ENCODE measurements at regions not wholly inside any gene's neighbourhood (a gene's known extent, or its start where the extent isn't known, plus 50 kb on each side); places are given as distances from the start of the nearest gene placed in this dataset.

DNA sequence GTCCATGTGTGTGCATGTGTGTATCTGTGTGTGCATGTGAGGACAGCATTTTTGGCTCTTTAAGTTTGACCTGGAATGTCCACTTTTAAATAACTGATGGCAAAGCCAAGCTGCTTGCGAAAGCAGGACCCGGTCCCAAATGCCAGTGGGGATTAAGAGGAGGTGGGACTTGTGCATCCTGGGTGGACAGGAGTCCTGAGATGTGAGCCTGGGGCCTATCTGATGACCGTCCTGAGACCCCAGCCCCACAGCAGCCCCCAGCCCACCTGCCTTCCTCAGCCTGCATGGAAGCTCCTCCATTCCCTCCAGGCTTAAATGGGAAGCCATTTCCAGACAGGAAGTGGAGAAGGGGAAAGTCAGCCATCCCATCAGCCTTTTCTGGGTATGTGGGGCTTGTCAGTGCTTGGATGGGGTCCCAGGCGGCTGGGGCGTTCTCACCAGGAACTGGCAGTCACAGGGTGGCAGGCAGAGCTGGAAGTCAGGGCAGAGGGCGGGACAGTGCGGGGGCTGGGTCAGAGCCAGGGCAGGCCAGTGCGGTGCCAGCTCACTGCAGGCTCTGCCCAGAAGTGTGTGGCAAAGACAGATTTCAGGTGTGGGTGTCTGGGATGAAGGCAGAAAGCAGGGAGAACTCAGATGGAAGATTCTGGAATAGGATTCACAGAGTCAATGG lies 117.8 kb downstream of the ACKR3 start:
- Histone ChIP-seq H3K4me1 (ENCODE audit: insufficient read depth, insufficient read length) (peaks cover 3% of the 10 kb centered on the region), H3K9ac (ENCODE audit: insufficient read length, low read depth) (no peak overlapping the region), H3K4me3 (ENCODE audit: insufficient read length, low read depth) (no peak overlapping the region), H3K27me3 (ENCODE audit: insufficient read depth, insufficient read length) (no peaks in the 10 kb centered on the region), H3K9me3 (ENCODE audit: insufficient read depth, low read length) (no peaks in the 10 kb centered on the region), H3K36me3 (ENCODE audit: insufficient read depth, insufficient read length, low read length) (no peaks in the 10 kb centered on the region)
- no peak for DNase-seq (ENCODE audit: low read depth, low spot score)
- no peak for TF ChIP-seq ZNF274 (IDR thresholded peaks at IDR 0.05; ENCODE audit: low read depth, low read length)
- no peak for TF ChIP-seq YY1 (IDR thresholded peaks at IDR 0.05; ENCODE audit: insufficient read depth, insufficient read length)
- no peak for TF ChIP-seq SUZ12 (IDR thresholded peaks at IDR 0.05; ENCODE audit: extremely low read depth, insufficient read depth, insufficient read length)

DNA sequence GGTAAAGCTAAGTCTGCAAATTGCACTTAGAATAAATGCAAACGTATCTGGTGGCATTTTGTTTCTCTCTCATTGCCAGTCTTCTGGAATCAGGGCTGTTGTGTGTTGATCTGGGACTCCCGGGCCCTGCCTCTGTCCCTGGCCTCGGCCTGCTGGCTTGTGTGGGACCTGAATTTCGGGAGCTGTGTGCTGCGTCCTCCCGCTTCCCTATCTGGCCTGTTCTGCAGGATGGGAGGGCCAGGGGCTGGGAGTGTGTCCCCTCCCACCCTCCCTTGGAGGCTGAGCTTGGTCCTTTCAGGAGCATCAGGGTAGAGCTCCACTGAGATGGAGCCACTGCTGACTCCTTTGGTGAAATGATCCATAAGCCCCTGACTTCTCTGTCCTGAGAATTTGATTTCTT lies 118.5 kb downstream of the ACKR3 start:
- TF ChIP-seq ZNF274 (IDR thresholded peaks at IDR 0.05; ENCODE audit: low read depth, low read length) (no peak), YY1 (IDR thresholded peaks at IDR 0.05; ENCODE audit: insufficient read depth, insufficient read length) (no peak), SUZ12 (IDR thresholded peaks at IDR 0.05; ENCODE audit: extremely low read depth, insufficient read depth, insufficient read length) (no peak)
- Histone ChIP-seq H3K36me3 (ENCODE audit: insufficient read depth, insufficient read length, low read length) (no peaks in the 10 kb centered on the region), H3K4me3 (ENCODE audit: insufficient read length, low read depth) (no peak overlapping the region), H3K27me3 (ENCODE audit: insufficient read depth, insufficient read length) (no peaks in the 10 kb centered on the region), H3K4me1 (ENCODE audit: insufficient read depth, insufficient read length) (peaks cover 5% of the 10 kb centered on the region), H3K9me3 (ENCODE audit: insufficient read depth, low read length) (no peaks in the 10 kb centered on the region), H3K9ac (ENCODE audit: insufficient read length, low read depth) (no peak overlapping the region)
- DNase-seq (ENCODE audit: low read depth, low spot score) = no peak

DNA sequence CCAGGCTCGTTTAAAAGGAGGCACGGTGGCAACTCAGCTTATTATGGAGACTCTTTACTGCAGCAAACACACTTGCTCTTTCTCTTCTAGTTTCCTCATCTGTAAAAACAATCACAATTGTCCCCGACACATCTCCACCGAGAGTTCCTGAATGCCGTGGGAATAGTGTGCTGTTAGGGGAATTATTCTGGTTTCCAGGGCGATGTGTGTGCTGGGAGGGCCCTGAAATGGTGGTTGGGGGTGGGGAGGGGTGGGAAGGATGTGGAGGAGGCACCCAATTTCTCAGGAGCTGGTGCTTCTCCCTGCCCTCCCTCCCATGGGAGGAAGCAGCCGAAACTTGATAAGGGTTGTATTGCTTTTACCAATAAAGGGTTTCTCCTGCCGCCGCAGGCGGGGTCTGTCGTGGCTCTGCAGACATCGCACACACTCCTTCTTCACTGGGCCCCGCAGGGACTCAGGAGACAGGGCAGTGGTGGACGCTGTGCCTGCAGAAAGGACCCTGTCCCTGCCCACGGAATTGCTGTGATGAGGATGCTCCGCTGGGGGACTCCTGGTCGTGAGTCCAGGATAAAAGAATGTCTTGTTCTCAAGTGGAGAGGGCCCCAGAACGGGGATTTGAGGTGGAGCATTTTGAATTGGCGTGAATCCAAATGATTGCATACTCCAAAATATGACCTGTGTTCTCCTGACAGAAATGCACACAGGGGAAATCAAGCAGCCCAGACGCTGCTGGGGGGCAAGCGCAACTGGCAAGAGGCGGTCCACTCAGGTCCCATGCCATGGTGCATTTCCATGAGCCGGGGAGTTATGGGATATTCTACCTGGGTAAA lies 119.2 kb downstream of the ACKR3 start:
- H3K4me3 ChIP-seq (ENCODE audit: insufficient read length, low read depth) = no peak overlapping the region
- TF ChIP-seq YY1 (IDR thresholded peaks at IDR 0.05; ENCODE audit: insufficient read depth, insufficient read length) (no peak), SUZ12 (IDR thresholded peaks at IDR 0.05; ENCODE audit: extremely low read depth, insufficient read depth, insufficient read length) (no peak), ZNF274 (IDR thresholded peaks at IDR 0.05; ENCODE audit: low read depth, low read length) (no peak)
- H3K9ac ChIP-seq (ENCODE audit: insufficient read length, low read depth) = no peak overlapping the region
- DNase-seq (ENCODE audit: low read depth, low spot score) = no peak
- peaks cover 5% of the 10 kb centered on the region for H3K4me1 ChIP-seq (ENCODE audit: insufficient read depth, insufficient read length)
- H3K27me3 ChIP-seq (ENCODE audit: insufficient read depth, insufficient read length) = no peaks in the 10 kb centered on the region
- no peaks in the 10 kb centered on the region for H3K36me3 ChIP-seq (ENCODE audit: insufficient read depth, insufficient read length, low read length)
- H3K9me3 ChIP-seq (ENCODE audit: insufficient read depth, low read length) = no peaks in the 10 kb centered on the region

DNA sequence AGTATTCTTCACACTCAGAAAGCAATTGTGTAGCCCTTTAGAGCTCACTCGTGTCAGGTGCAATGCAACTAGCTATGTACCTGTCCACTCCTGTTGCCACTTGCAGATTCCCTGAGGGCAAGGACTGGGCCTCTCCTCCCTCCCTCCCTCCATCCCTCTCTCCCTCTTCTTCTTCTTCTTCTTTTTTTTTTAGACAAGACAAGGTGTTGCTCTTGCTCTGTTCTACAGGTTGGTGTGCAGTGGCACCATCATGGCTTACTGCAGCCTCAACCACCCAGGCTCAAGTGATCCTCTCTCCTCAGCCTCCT lies 119.7 kb downstream of the ACKR3 start:
- Histone ChIP-seq H3K4me3 (ENCODE audit: insufficient read length, low read depth) (no peak overlapping the region), H3K9ac (ENCODE audit: insufficient read length, low read depth) (no peak overlapping the region), H3K27me3 (ENCODE audit: insufficient read depth, insufficient read length) (no peaks in the 10 kb centered on the region), H3K9me3 (ENCODE audit: insufficient read depth, low read length) (no peaks in the 10 kb centered on the region), H3K36me3 (ENCODE audit: insufficient read depth, insufficient read length, low read length) (no peaks in the 10 kb centered on the region), H3K4me1 (ENCODE audit: insufficient read depth, insufficient read length) (peaks cover 7% of the 10 kb centered on the region)
- TF ChIP-seq SUZ12 (IDR thresholded peaks at IDR 0.05; ENCODE audit: extremely low read depth, insufficient read depth, insufficient read length) = no peak
- no peak for TF ChIP-seq YY1 (IDR thresholded peaks at IDR 0.05; ENCODE audit: insufficient read depth, insufficient read length)
- no peak for TF ChIP-seq ZNF274 (IDR thresholded peaks at IDR 0.05; ENCODE audit: low read depth, low read length)
- DNase-seq (ENCODE audit: low read depth, low spot score) = no peak

DNA sequence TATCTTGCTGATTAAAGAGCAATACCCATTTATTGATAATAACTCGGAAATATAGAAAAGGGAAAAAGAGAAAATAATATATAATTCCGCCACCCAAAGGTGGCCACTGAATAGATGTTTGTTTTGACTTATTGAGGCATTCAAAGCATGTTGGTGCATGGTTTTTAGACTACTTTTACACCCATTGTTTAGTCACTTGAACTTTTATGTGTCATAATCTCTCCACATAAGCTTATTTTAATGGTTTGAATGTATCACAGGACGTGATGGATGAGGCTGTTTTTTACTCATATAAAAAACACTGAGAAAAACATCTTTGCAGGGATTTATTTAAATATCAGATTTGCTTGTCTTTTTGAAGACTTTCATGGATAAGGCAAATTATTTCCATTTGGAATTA lies 120.4 kb downstream of the ACKR3 start:
- TF ChIP-seq YY1 (IDR thresholded peaks at IDR 0.05; ENCODE audit: insufficient read depth, insufficient read length) (no peak), ZNF274 (IDR thresholded peaks at IDR 0.05; ENCODE audit: low read depth, low read length) (no peak), SUZ12 (IDR thresholded peaks at IDR 0.05; ENCODE audit: extremely low read depth, insufficient read depth, insufficient read length) (no peak)
- Histone ChIP-seq H3K4me1 (ENCODE audit: insufficient read depth, insufficient read length) (peaks cover 10% of the 10 kb centered on the region), H3K9me3 (ENCODE audit: insufficient read depth, low read length) (no peaks in the 10 kb centered on the region), H3K4me3 (ENCODE audit: insufficient read length, low read depth) (no peak overlapping the region), H3K9ac (ENCODE audit: insufficient read length, low read depth) (no peak overlapping the region), H3K27me3 (ENCODE audit: insufficient read depth, insufficient read length) (no peaks in the 10 kb centered on the region), H3K36me3 (ENCODE audit: insufficient read depth, insufficient read length, low read length) (no peaks in the 10 kb centered on the region)
- DNase-seq (ENCODE audit: low read depth, low spot score) = no peak

DNA sequence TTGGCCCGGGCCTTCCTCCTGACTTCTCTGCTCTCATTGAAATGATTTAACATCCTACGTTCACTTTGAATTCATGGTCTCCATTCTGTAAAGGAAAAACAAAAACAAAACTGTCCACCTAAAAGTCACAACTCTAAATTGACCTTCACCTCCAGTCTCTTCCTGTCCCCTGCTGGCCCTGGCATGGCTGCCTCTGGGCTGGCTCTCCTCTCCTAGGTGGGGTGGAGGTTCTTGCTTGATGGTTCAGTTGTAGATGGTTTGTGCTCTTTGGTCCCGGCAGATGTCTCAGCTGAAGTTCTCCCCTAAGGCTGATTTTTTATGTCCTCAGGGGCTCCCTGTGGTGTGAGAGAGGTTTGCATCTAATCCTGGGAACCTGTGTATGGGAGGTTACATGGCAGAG lies 121.1 kb downstream of the ACKR3 start:
- TF ChIP-seq YY1 (IDR thresholded peaks at IDR 0.05; ENCODE audit: insufficient read depth, insufficient read length) (no peak), SUZ12 (IDR thresholded peaks at IDR 0.05; ENCODE audit: extremely low read depth, insufficient read depth, insufficient read length) (no peak), ZNF274 (IDR thresholded peaks at IDR 0.05; ENCODE audit: low read depth, low read length) (no peak)
- Histone ChIP-seq H3K36me3 (ENCODE audit: insufficient read depth, insufficient read length, low read length) (no peaks in the 10 kb centered on the region), H3K4me3 (ENCODE audit: insufficient read length, low read depth) (no peak overlapping the region), H3K9ac (ENCODE audit: insufficient read length, low read depth) (no peak overlapping the region), H3K4me1 (ENCODE audit: insufficient read depth, insufficient read length) (peaks cover 10% of the 10 kb centered on the region), H3K9me3 (ENCODE audit: insufficient read depth, low read length) (no peaks in the 10 kb centered on the region), H3K27me3 (ENCODE audit: insufficient read depth, insufficient read length) (no peaks in the 10 kb centered on the region)
- DNase-seq (ENCODE audit: low read depth, low spot score) = no peak

DNA sequence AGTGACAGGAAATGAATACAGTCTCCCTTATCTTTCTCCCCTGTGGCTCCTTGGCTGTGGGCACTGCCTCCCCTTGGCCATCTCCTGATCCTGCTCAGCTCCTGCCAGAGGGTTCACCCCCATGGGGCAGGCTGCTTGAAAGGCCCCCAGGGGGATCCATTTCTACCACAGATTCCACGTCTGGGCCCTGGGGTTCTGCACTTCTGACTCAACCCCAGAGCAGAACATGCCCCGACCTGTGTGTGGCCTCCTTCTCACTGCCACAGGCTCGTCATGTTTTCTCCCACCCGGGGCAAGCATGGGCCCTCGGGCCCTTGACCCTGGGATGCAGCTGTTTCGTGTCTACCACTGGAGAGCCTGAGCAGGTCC lies 122.2 kb downstream of the ACKR3 start:
- H3K4me3 ChIP-seq (ENCODE audit: insufficient read length, low read depth) = no peak overlapping the region
- no peaks in the 10 kb centered on the region for H3K9me3 ChIP-seq (ENCODE audit: insufficient read depth, low read length)
- no peak for DNase-seq (ENCODE audit: low read depth, low spot score)
- H3K9ac ChIP-seq (ENCODE audit: insufficient read length, low read depth) = no peak overlapping the region
- H3K27me3 ChIP-seq (ENCODE audit: insufficient read depth, insufficient read length) = no peaks in the 10 kb centered on the region
- peaks cover 7% of the 10 kb centered on the region for H3K4me1 ChIP-seq (ENCODE audit: insufficient read depth, insufficient read length)
- H3K36me3 ChIP-seq (ENCODE audit: insufficient read depth, insufficient read length, low read length) = no peaks in the 10 kb centered on the region
- TF ChIP-seq SUZ12 (IDR thresholded peaks at IDR 0.05; ENCODE audit: extremely low read depth, insufficient read depth, insufficient read length) = no peak
- no peak for TF ChIP-seq YY1 (IDR thresholded peaks at IDR 0.05; ENCODE audit: insufficient read depth, insufficient read length)
- no peak for TF ChIP-seq ZNF274 (IDR thresholded peaks at IDR 0.05; ENCODE audit: low read depth, low read length)

Data from NT2/D1 (cell line).